ENCODE measurements at regions not wholly inside any gene's neighbourhood (a gene's known extent, or its start where the extent isn't known, plus 50 kb on each side); places are given as distances from the start of the nearest gene placed in this dataset.

DNA sequence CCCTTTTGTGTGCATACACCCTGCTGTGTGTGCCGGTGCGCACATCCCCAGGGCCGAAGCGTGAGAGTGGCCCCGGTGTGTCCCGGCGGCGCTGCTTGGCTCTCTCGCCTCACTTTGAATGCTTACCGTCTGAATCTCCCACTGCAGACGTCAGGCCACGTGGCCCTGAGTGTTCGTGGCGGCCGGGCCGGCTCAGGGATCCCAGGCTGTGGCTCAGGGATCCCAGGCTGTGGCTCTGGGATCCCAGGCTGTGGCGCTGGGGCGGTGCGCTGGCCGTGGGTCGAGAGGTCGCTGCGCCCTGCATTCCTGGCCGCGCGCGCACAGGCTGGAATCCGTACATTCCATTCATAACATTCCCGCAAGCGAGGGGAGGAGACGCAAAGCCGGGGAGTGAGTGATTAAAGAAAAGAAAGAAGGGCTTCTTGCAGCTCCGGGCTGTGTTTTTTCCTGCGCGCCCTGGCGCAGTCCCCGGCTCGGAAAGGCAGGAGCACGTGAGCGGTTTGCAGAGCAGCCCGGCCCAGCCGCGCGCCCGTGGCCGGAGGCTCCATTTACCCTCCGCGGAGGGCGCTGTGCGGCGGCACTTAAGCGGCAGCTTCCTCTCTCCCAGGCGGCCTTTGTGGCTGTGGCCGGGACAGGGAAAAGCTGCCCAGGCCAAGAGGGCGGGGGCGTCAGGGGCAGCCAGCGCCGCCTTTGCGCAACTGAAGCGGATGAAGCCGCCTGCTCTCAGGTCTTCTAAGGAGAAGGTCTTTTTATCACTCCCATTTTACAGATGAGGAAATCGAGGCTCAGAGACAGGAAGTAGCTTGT, 87.0 kb upstream of the ALDH1L1 start:
- peak; percentile 91 for DNase-seq (ENCODE audit: low spot score)

DNA sequence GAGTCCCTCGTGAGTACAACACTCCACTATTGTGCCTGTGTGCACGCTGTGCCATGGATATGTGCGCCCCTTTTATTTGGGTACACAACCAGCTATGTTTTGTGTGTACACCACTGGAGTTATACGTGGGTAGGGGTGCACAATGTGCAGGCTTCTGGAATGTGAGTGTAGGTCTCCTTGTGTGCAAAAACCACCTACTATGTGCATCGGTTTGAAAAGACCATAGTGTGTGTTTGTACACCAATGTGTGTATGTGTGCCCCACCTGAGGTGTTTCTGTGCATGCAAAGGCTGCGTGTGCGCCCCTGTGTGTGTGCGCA, 86.4 kb upstream of the ALDH1L1 start:
- DNase-seq (ENCODE audit: low spot score) = no peak

DNA sequence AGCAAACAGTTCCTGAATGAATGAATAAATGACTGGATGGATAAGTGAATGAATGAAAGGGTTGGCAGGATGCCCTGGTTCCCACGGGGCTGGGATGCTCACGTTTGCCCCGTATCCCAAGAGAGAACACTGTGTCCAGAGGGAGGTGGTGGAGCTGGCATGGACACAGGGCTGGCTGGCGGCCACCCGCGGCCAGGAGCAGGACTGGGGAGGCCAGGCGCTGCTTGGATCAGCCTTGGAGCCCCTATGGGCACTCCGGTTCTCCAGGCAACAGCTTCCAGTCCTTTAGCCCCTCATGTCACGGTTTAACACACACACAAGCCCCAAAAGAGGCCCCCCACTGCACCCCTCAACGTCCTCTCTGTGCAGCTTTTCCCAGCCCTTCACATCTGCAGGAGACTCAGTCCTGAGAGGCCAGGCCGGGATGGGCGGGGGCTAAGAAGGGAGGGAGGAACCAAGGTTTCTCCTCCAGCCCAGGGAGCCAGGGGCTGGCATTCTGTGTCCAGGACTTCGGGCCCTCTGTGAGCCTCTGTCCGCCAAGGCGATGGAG, 86.0 kb upstream of the ALDH1L1 start:
- DNase-seq (ENCODE audit: low spot score) = peak; percentile 54

DNA sequence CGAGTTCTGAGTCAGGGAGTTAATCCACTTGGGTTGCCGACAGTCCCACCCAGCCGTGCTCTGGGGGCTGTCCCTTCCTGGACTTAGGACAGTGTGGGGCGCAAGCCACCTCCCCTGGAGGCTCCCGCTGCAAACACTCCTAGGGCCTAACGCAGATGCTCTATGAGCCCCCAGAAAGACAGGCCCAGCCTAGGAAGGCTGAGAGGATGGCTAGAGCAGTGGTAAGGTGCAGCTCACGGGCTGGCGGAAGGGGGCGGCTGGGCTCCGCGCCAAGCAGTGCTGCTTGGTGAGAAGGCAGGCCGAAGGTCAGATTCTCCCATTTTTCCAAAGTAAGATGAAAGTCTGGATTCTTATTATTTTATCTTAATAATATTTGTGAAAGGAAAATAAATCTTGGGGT, 84.6 kb upstream of the ALDH1L1 start:
- no peak for DNase-seq (ENCODE audit: low spot score)

DNA sequence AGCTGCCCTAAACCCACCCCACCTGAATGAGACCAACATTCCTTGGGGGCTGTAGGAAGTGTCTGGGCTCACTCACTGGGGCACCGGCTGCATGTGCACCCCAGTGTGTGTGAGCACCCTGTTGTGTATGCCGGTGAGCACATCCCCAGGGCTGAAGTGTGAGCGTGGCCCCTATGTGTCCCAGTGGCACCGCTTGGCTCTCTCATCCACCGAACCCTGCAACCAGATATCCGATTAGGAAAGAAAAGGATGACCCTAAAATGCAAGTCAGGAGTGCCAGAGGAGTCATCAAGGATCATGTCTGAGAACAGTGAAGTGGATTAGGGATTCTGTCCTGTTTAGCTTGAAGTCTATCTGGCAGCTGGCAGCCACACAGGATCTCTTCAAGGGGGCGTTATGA, 84.0 kb upstream of the ALDH1L1 start:
- DNase-seq (ENCODE audit: low spot score) = no peak

DNA sequence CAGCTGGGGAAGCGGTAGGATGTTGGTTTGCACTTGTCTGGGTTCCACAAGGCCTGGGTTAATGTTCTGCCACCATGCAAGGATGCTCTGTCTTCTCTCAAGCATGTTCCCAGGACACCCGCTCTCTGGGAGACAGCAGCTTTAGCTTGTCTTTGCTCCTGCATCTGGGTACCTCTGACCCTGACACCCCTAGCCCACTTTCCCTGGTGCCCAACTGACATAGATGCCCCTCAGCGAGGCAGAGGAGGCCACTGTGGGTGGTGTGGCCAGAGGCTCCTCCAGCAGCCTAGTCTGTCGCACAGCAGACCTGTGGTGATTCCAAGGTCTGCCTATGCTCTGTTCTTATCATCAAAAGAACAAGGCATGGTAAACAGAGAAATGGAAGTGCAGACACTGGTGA, 83.6 kb upstream of the ALDH1L1 start:
- DNase-seq (ENCODE audit: low spot score) = no peak

DNA sequence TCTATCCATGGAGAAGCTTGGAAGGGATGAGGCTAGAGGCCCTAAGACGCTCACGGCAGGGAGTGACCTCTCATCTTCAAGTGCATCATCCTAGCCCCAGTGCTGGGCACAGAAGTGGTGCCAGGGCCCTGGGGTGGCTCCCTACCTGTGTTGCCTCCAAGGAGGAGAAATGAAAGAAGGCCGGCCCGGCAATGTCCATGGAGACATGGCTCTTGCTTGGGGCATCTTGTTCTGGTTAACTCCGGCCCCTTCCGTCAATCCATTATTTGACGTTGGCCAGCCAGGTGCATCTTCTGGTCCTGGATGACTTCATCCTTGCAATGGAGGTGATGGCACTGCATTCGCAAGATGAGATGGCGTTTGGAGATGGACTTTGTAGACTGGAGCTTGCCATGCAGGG, 83.2 kb upstream of the ALDH1L1 start:
- DNase-seq (ENCODE audit: low spot score) = no peak

DNA sequence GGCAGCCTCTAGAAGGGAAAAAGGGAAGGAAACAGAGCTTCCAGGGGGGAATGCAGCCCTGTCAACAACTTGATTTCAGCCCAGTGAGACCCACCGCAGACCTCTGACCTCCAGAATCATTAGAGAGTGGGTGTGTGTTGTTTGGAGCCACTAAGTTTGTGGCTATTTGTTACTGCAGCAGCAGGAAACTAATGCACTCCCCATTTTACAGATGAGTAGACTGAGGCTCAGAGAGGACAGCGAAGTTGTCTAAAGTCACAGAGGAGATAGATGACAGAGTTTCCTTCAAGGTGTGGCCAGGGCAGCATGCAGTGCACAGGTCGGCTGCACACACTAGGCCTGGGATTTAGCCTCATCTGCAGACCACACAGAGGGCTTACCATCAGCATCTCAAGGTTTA, 81.8 kb upstream of the ALDH1L1 start:
- no peak for DNase-seq (ENCODE audit: low spot score)

DNA sequence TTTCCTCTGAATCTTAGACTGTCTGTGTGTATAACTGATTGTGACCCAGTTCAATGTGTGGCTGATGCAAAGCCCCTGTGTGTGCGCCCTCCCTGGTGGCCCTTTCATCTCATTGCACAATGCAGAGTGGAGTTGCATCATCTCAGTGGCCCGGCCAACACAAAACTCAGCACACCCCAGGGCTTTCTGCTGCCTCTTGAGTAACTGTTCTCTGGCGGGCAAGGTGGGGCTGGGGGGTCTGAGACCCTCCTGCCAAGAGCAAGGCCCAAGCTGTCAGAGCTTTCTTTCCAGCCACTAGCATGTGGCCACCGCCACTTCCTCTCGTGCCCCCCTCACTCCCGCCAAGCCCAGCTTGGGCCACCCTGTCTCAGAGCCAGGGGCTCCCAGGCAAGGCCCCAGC, 80.7 kb upstream of the ALDH1L1 start:
- peak; percentile 42 for DNase-seq (ENCODE audit: low spot score)

DNA sequence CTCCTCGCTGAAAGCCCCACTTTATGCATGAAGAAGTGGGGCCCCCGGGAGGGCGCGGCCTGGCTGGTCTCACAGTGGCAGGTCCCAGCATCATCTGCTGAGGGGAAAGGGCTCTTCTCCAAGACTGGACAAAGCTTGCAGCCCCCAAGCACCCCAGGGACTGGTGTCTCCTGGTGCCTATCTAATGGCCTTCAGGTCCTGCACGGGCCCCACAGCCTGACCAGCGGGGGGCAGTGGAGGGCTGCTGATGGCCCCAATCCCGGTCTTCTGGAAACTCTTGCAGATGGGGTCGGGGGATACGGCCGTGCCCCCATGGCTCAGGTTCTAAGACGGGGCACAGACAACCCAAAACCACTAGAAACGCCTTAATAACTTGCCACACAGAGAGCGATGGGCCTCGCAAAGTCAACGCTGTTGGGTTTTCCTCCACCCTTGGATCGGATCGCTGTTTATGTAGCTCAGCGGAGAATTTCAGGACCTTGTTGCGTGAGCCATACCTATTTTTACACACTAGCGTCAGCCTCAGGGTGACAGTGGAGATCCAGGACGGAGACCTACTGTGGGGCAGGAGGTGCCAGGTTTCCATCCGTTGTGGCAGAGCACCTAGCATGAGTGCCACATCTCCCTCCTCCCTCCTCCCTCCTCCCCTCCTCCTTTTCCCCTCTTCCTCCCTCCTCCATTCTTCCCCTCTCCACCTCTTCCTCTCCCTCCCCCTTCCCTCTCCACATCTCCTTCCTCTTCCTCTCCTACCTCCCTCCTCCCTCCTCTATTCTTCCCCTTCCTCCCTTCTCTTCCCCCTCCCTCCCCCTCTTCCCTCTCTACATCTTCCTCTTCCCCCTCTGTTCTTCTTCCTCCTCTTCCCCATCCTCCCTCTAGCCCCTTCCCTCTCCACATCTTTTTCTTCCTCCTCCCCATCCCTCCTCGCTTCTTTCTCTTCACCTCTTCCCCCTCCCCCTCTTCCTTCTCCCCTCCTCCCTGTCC, 79.3 kb upstream of the ALDH1L1 start:
- no peak for DNase-seq (ENCODE audit: low spot score)

DNA sequence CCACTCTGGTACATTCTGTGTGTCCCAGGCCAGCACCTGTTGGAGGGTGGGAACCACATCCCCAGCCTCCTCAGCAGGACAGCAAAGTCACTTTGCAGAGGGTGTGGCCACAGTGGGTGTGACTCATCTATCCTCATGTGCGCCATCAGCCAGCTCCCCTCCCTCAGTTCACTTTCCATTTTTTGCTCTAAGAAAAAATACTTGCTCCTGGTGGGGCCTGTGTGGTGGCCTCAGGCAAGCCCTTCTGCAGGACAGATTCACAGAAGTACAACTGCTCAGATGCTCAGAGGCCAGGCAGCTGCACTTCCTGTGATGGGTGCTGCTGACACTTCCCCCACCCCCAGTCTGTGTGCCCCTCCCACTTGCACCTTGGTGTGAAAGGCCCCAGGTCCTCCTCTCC, 78.3 kb upstream of the ALDH1L1 start:
- no peak for DNase-seq (ENCODE audit: low spot score)

DNA sequence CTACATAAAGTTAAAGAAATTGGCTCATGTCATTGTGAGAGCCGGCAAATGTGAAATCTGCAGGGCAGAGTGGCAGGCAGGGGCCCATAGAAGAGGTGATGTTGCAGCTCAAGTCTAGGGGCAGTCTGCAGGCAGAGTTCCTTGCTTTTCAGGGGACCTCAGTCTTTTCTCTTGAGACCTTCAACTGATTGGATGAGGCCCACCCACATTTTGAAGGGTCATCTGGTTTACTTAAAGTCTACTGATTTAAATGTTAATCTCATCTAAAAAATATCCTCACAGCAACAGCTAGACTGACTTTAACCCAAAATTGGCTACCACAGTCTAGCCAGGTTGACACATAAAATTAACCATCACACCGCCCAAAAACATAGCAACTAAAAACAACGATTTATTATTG, 77.6 kb upstream of the ALDH1L1 start:
- DNase-seq (ENCODE audit: low spot score) = no peak

DNA sequence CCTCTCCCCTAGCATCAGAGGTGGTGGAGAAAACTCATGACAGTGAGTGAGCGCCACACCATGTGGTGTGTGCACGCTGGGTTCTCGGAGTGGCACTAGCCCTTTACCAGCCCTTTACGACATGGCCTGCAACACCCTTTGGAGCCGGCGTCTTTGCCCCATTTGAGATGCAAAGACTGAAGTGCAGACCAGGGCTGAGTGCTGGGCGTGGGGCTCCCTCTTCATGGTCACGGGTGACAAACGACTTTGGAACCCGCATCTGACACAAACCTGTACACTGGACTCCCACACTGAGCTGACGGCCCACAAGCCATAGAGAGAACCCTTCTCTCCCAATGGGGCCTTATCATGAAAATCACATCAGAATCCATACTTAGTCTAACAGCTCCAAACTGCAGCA, 76.8 kb upstream of the ALDH1L1 start:
- no peak for DNase-seq (ENCODE audit: low spot score)

DNA sequence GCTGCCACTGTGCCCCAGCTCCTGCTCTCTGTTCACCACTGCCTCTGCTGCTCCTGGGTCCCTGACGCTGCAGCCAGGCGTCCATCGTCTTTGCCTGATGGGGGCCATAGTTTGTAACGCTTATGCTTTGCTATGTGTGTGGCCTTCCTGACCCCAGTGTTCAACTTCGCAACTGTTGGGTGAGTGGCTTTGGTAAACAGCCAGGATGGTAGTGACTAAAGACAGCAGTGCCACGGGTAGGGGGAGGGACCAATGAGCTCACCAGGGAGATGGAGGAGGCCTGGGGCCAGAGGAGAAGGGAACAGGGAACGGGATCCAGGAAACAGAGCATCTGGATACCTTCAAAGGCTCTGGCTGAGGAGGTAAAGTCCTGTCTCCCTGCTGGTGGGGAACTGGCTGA, 75.9 kb upstream of the ALDH1L1 start:
- DNase-seq (ENCODE audit: low spot score) = no peak

DNA sequence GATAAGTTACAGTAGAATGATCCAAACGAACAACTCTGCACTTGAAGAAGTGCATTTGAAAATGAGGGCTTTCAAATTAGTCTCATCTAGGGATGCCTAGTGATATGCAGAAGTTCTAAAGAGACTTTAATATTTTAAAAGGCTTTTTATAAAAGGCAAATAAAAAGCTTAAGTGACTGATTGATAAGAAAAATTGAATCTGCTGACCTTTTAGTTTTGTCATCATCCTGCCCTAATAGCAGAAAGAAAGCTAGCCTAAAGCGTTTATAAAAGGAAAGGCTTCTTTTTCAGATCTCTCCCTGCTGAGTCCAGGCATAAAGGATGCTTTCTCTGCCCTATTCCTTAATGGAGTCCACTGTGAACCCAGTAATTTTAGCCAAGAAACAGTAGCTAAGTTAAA, 72.7 kb upstream of the ALDH1L1 start:
- no peak for DNase-seq (ENCODE audit: low spot score)

DNA sequence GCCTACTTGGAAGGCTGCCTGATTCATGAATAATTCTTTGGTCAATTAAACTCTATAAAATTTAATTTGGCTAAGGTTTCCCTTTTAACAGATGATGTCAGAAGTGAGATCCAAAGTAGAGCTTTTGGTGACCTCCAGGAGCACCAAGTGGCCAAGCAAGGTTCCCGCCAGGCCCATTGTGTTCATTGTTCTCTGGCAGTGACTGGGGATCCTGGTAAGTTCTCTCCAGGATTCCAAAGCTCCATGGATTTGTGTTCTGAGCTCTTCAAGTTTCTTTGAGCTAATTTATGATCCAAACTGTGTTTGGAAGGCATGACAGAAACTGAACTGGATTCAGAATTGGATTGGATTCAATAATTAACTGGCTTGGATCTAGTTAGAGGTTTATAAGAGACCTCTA, 72.0 kb upstream of the ALDH1L1 start:
- no peak for DNase-seq (ENCODE audit: low spot score)

DNA sequence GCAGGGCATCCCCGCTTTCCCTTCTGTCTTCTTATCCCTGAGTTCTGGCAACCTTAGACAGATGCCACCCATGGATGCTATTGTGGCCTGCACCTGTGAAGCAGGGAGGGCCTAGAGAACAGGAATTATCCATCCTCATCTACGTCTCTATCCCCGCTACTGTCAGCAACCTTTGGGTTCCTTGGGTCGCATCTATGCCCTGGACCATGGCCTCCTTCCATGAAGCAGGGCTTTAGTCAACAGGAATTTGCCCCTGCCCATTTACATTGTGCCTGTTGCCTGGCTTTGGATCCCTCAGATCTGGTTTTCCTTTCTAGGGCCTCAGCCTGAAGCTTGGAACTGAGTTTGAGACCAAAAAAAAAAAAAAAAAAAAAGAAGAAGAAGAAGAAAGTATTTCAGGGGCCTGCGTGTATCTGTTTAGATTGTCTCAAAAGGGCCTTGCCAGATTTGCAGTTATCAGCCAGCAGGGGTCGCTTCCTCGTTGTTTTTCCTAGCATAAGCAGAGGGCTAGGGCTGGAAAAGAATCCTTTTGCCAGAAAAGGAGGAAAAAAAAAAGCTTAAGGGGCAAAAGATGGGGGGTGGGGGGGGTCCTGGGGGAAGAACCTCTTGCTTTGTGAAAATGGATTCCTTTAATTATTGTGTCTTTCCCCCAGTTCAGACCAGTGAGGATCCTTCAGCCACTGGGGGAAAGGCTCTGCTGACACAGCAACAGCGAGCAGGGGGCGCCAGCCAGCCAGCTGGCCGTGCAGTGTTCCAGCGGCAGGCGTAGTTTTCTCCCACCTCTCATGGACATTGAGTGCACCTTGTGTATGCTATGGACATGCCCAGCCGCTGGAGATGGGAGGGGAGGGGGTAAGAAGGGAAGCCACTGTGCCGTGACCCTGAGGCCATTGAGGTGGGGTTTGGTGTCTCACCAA, 65.7 kb upstream of the ALDH1L1 start:
- DNase-seq (ENCODE audit: low spot score) = peak; percentile 76
